Activated CD8-positive, alpha-beta T cell treated with anti-CD3 and anti-CD28 coated beads, Interleukin-2, amount 10 ng/mL, durations not matched to agents 7 days and 5 days (primary cell): ENCODE measurements at regions not wholly inside any gene's neighbourhood (a gene's known extent, or its start where the extent isn't known, plus 50 kb on each side); places are given as distances from the start of the nearest gene placed in this dataset.

Experiments
- ATAC-seq: fragments of 150-1000 bp; cut with Tn5 transposase; one replicate; pipeline ENCODE4 v1.10.0; 2021; ENCODE audit warnings: moderate library complexity
- CTCF ChIA-PET: fragments of 350-600 bp; sonication (Branson Sonifier 250); formaldehyde crosslinking; loops from one replicate; lab custom pipeline; 2021; ENCODE audit warnings: antibody characterized with exemption; lab: Charles Lee
- POLR2A ChIA-PET: fragments of 350-600 bp; sonication (Branson Sonifier 250); formaldehyde crosslinking; loops from one replicate; lab custom pipeline; 2021; ENCODE audit warnings: antibody characterized with exemption; lab: Charles Lee
- DNase-seq: peaks from one replicate; pipeline ENCODE4 v3.0.0-alpha.2; 2020
- H3K27ac Mint-ChIP-seq: one replicate; pipeline ENCODE4 v1.8.0; 2021; ENCODE audit warnings: mild to moderate bottlenecking, mixed read lengths
- H3K27me3 Mint-ChIP-seq: one replicate; pipeline ENCODE4 v1.8.0; 2021; ENCODE audit warnings: low read depth, mixed read lengths
- H3K36me3 Mint-ChIP-seq: one replicate; pipeline ENCODE4 v1.8.0; 2021; ENCODE audit warnings: low read depth, mixed read lengths
- H3K4me1 Mint-ChIP-seq: one replicate; pipeline ENCODE4 v1.8.0; 2021; ENCODE audit warnings: low read depth, mixed read lengths
- H3K4me3 Mint-ChIP-seq: one replicate; pipeline ENCODE4 v1.8.0; 2021; ENCODE audit warnings: mild to moderate bottlenecking, mixed read lengths
- H3K9me3 Mint-ChIP-seq: one replicate; pipeline ENCODE4 v1.8.0; 2022; ENCODE audit warnings: mixed read lengths; ENCODE audit not compliant: insufficient read depth

- H3K27ac Mint-ChIP-seq: peak overlapping the region; percentile 86
- peaks cover 3% of the 10 kb centered on the region for H3K36me3 Mint-ChIP-seq
- no peak for DNase-seq
- no peaks in the 10 kb centered on the region for H3K27me3 Mint-ChIP-seq
- no peaks in the 10 kb centered on the region for H3K9me3 Mint-ChIP-seq
- no peak for ATAC-seq
- ChIA-PET CTCF (interaction anchor here (0.6 to 2.8 kb wide), 12 partner anchors 9 to 171 kb away, joined by 3 to 11 read pairs (median 4); partner anchors contain the start of gene IRF4), POLR2A (interaction anchor here (0.9 to 6.2 kb wide), 4 partner anchors 11 to 182 kb away, joined by 3 to 38 read pairs (median 4); partner anchors contain the start of gene IRF4)
- H3K4me1 Mint-ChIP-seq: peaks cover 70% of the 10 kb centered on the region
- H3K4me3 Mint-ChIP-seq: peak overlapping the region; percentile 47
These were observed 71.4 kb upstream of the DUSP22 start for GRCh38 chr6:220721-221475.

GRCh38 chr6:221531-222349 lies 70.5 kb upstream of the DUSP22 start:
- Mint-ChIP-seq H3K36me3 (peaks cover 5% of the 10 kb centered on the region), H3K4me3 (peak overlapping the region; percentile 47), H3K27me3 (no peaks in the 10 kb centered on the region), H3K4me1 (peaks cover 73% of the 10 kb centered on the region), H3K27ac (peak overlapping the region; percentile 86), H3K9me3 (no peaks in the 10 kb centered on the region)
- DNase-seq: no peak
- CTCF ChIA-PET: interaction anchor here (0.7 to 4.9 kb wide), 14 partner anchors 9 to 170 kb away, joined by 3 to 29 read pairs (median 4); partner anchors contain the start of gene IRF4
- POLR2A ChIA-PET: interaction anchor here (0.9 to 6.2 kb wide), 5 partner anchors 12 to 181 kb away, joined by 3 to 38 read pairs (median 4); partner anchors contain the start of genes DUSP22 and IRF4
- no peak for ATAC-seq

DNA sequence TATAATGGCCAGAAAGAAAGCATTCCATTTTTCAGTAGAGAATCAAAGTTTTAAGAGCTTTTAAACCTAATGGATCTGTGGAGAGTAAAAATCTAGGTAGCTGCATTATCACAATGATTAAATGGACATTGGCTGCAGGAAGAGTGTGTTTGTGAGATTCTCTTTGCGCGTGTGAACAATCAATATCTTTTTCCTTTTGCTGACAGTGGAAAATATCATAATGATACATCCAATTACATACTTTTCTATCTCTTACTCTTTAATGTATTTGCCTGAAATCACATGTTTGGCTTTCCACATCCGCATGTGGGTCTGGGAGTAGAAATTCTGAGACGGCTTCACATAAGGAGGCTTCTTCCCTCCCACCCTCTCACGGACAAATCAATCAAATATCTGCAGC lies 69.8 kb upstream of the DUSP22 start:
- Mint-ChIP-seq H3K27ac (peak overlapping the region; percentile 70), H3K27me3 (no peaks in the 10 kb centered on the region), H3K9me3 (no peaks in the 10 kb centered on the region), H3K4me3 (no peak overlapping the region), H3K36me3 (peaks cover 4% of the 10 kb centered on the region), H3K4me1 (peaks cover 70% of the 10 kb centered on the region)
- CTCF ChIA-PET: interaction anchor here (0.8 to 4.9 kb wide), 9 partner anchors 11 to 250 kb away, joined by 3 to 29 read pairs (median 4); no protein-coding TSS in a partner anchor
- no peak for DNase-seq
- POLR2A ChIA-PET: interaction anchor here (0.9 to 6.2 kb wide), 5 partner anchors 12 to 169 kb away, joined by 3 to 38 read pairs (median 3); partner anchors contain the start of genes DUSP22 and IRF4
- ATAC-seq: no peak

GRCh38 chr6:223136-223535 lies 69.2 kb upstream of the DUSP22 start:
- ChIA-PET CTCF (interaction anchor here (0.8 to 4.9 kb wide), 7 partner anchors 10 to 249 kb away, joined by 3 to 29 read pairs (median 4); no protein-coding TSS in a partner anchor), POLR2A (interaction anchor here (0.9 to 6.2 kb wide), 7 partner anchors 13 to 168 kb away, joined by 3 to 38 read pairs (median 3); partner anchors contain the start of genes DUSP22 and IRF4)
- Mint-ChIP-seq H3K36me3 (peaks cover 6% of the 10 kb centered on the region), H3K9me3 (no peaks in the 10 kb centered on the region), H3K27ac (peak overlapping the region; percentile 39), H3K4me3 (no peak overlapping the region), H3K27me3 (no peaks in the 10 kb centered on the region), H3K4me1 (peaks cover 73% of the 10 kb centered on the region)
- ATAC-seq (no peak), DNase-seq (no peak)

DNA sequence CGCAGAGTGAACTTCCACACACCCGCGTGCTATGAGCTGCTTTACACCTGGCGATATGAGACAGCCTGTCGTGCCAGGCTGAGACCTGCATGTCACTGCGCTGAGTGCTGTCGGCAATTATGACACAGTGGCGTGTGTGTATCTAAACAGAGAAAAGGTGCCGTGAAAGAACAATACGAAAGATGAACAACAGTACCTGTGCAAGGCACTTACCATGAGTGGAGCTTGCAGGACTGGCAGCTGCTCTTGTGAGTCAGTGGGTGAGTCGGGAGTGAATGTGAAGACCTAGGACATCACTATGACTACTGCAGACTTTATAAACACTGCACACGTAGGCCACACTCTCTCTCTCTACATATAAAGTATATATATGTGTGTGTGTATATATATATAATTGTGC lies 68.5 kb upstream of the DUSP22 start:
- CTCF ChIA-PET: interaction anchor here (1.3 to 4.9 kb wide), 3 partner anchors 11 to 36 kb away, joined by 4 to 29 read pairs (median 5); no protein-coding TSS in a partner anchor
- DNase-seq (no peak), ATAC-seq (no peak)
- Mint-ChIP-seq H3K4me3 (no peak overlapping the region), H3K27ac (peak overlapping the region; percentile 39), H3K4me1 (peaks cover 72% of the 10 kb centered on the region), H3K36me3 (peaks cover 7% of the 10 kb centered on the region), H3K27me3 (no peaks in the 10 kb centered on the region), H3K9me3 (no peaks in the 10 kb centered on the region)
- POLR2A ChIA-PET: interaction anchor here (1.2 to 6.2 kb wide), 7 partner anchors 14 to 168 kb away, joined by 3 to 38 read pairs (median 4); partner anchors contain the start of genes DUSP22 and IRF4

- peaks cover 76% of the 10 kb centered on the region for H3K4me1 Mint-ChIP-seq
- CTCF ChIA-PET: interaction anchor here (0.9 to 4.9 kb wide), 7 partner anchors 8 to 121 kb away, joined by 3 to 29 read pairs (median 5); no protein-coding TSS in a partner anchor
- no peak for DNase-seq
- H3K27me3 Mint-ChIP-seq: no peaks in the 10 kb centered on the region
- H3K36me3 Mint-ChIP-seq: peaks cover 7% of the 10 kb centered on the region
- H3K4me3 Mint-ChIP-seq: no peak overlapping the region
- no peaks in the 10 kb centered on the region for H3K9me3 Mint-ChIP-seq
- H3K27ac Mint-ChIP-seq: peak overlapping the region; percentile 95
- ATAC-seq: no peak
- POLR2A ChIA-PET: interaction anchor here (0.8 to 6.2 kb wide), 7 partner anchors 22 to 167 kb away, joined by 3 to 38 read pairs (median 4); partner anchors contain the start of genes DUSP22 and IRF4
These were observed 67.9 kb upstream of the DUSP22 start for GRCh38 chr6:224350-224749.

- ATAC-seq (peak; percentile 76), DNase-seq (peak; percentile 68)
- Mint-ChIP-seq H3K27ac (peak overlapping the region; percentile 95), H3K9me3 (no peaks in the 10 kb centered on the region), H3K36me3 (peaks cover 7% of the 10 kb centered on the region), H3K4me1 (peaks cover 80% of the 10 kb centered on the region), H3K27me3 (no peaks in the 10 kb centered on the region), H3K4me3 (peak overlapping the region; percentile 62)
- POLR2A ChIA-PET: interaction anchor here (0.6 to 6.2 kb wide), 8 partner anchors 9 to 166 kb away, joined by 3 to 38 read pairs (median 4); partner anchors contain the start of genes DUSP22 and IRF4
- CTCF ChIA-PET: interaction anchor here (0.9 to 4.9 kb wide), 8 partner anchors 8 to 120 kb away, joined by 3 to 29 read pairs (median 5); no protein-coding TSS in a partner anchor
These were observed 67.1 kb upstream of the DUSP22 start for GRCh38 chr6:225121-225721.

DNA sequence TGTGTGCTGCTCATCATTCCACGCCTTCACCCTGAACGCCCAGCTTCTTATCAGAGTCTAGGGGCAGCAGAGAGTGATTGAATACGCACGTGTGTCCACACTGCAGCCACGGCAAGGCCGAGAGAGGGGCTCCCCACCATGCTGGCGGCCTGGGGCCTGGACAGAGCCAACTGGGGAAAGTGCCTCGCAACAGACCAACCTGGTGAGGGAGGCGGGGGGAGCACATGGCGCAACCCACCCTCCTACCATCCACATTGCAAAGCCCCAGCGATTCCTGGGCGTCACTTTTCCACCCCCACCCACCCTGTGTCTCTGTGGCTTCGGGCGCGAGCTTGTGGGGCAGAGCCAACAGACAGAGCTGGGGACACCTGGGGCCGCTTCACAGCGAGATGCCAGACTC lies 66.4 kb upstream of the DUSP22 start:
- Mint-ChIP-seq H3K9me3 (no peaks in the 10 kb centered on the region), H3K27ac (peak overlapping the region; percentile 95), H3K27me3 (no peaks in the 10 kb centered on the region), H3K4me1 (peaks cover 78% of the 10 kb centered on the region), H3K36me3 (peaks cover 7% of the 10 kb centered on the region), H3K4me3 (peak overlapping the region; percentile 62)
- DNase-seq (no peak), ATAC-seq (no peak)
- POLR2A ChIA-PET: interaction anchor here (0.8 to 6.2 kb wide), 3 partner anchors 65 to 166 kb away, joined by 3 to 38 read pairs (median 3); partner anchors contain the start of gene IRF4
- CTCF ChIA-PET: interaction anchor here (0.9 to 4.9 kb wide), 5 partner anchors 9 to 42 kb away, joined by 3 to 29 read pairs (median 6); no protein-coding TSS in a partner anchor

DNA sequence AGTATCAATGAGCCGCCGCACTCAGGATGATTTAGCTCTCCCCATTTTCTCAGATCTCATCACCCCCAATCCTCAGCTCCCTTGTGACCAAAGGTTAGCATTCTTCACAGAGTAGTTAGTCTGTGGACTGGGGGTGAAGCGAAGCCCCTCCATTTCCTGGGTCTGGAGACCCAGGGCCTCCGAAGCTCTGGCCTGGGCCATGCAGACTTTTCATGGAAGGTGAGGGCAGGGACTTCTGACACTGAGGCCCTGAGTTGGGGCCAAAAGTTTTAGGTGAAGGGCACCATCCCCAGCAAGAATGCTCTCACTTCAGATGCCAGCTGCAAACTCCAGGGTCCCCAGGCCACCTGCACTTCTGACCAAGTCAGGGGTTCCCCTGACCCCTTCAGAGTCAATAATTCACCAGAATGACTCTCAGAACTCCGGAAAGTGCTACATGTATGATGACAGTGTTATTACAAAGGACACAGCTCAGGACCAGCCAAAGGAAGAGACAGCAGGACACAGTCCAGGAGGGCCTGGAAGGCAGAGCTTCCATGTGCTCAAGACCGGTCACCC lies 65.7 kb upstream of the DUSP22 start:
- peaks cover 74% of the 10 kb centered on the region for H3K4me1 Mint-ChIP-seq
- H3K27ac Mint-ChIP-seq: peak overlapping the region; percentile 95
- H3K27me3 Mint-ChIP-seq: no peaks in the 10 kb centered on the region
- no peaks in the 10 kb centered on the region for H3K9me3 Mint-ChIP-seq
- CTCF ChIA-PET: interaction anchor here (0.9 to 4.9 kb wide), 8 partner anchors 10 to 263 kb away, joined by 3 to 29 read pairs (median 4); no protein-coding TSS in a partner anchor
- H3K36me3 Mint-ChIP-seq: peaks cover 7% of the 10 kb centered on the region
- ATAC-seq (no peak), DNase-seq (no peak)
- POLR2A ChIA-PET: interaction anchor here (1.0 to 6.2 kb wide), 3 partner anchors 59 to 165 kb away, joined by 3 to 38 read pairs (median 4); partner anchors contain the start of gene IRF4
- H3K4me3 Mint-ChIP-seq: no peak overlapping the region
